DND-41 (cell line): ENCODE measurements at regions not wholly inside any gene's neighbourhood (a gene's known extent, or its start where the extent isn't known, plus 50 kb on each side); places are given as distances from the start of the nearest gene placed in this dataset.
"Not testable (repeated sequence)": the region's sequence is repeated elsewhere in the genome, so short reads cannot be mapped to it uniquely, and the experiment has no call there.

Experiments
- ATAC-seq: fragments of 200-7000 bp; cut with Tn5 transposase; 3 replicates; pipeline ENCODE4 v1.9.1; 2021; ENCODE audit warnings: low read depth; ENCODE audit not compliant: insufficient read depth
- DNase-seq: peaks from one replicate; pipeline ENCODE4 v3.0.0-alpha.2; 2020
- H2AFZ ChIP-seq: 2 replicates; pipeline ENCODE4 v1.6.0; 2012; ENCODE audit warnings: low read depth, low read length
- H3K27ac ChIP-seq: 2 replicates; pipeline ENCODE4 v1.5.1; 2012; ENCODE audit warnings: low read length, inconsistent platforms
- H3K27me3 ChIP-seq: fragments of 200-600 bp; sonication (generic); 2 replicates; pipeline ENCODE4 v1.6.0; 2012; ENCODE audit warnings: low read length, mild to moderate bottlenecking, inconsistent platforms; ENCODE audit not compliant: insufficient read depth, poor library complexity
- H3K36me3 ChIP-seq: 2 replicates; pipeline ENCODE4 v1.5.1; 2012; ENCODE audit warnings: low read length, inconsistent platforms; ENCODE audit not compliant: insufficient read depth
- H3K4me1 ChIP-seq: 2 replicates; pipeline ENCODE4 v1.5.1; 2012; ENCODE audit warnings: mild to moderate bottlenecking, low read length; ENCODE audit not compliant: insufficient read depth
- H3K4me2 ChIP-seq: 2 replicates; pipeline ENCODE4 v1.6.0; 2012; ENCODE audit warnings: mild to moderate bottlenecking, moderate library complexity, low read length, inconsistent platforms; ENCODE audit not compliant: insufficient read depth
- H3K4me3 ChIP-seq, 2 experiments: fragments of 200-600 bp in 1 of 2; shearing (Covaris generic) in 1 of 2; 2 replicates each; pipeline ENCODE4 v1.5.1; 2012 to 2016; ENCODE audit warnings: inconsistent platforms in 2 of 2, low read length in 2 of 2, mild to moderate bottlenecking in 2 of 2, low read depth in 1 of 2, moderate library complexity in 1 of 2
- H3K79me2 ChIP-seq: 2 replicates; pipeline ENCODE4 v1.6.0; 2012; ENCODE audit warnings: low read length, inconsistent platforms; ENCODE audit not compliant: insufficient read depth
- H3K9ac ChIP-seq: 2 replicates; pipeline ENCODE4 v1.6.0; 2012; ENCODE audit warnings: low read depth, mild to moderate bottlenecking, inconsistent platforms, low read length, moderate library complexity
- H3K9me3 ChIP-seq: 2 replicates; pipeline ENCODE4 v1.5.1; 2012; ENCODE audit warnings: low read length, moderate library complexity, mild to moderate bottlenecking, inconsistent platforms; ENCODE audit not compliant: insufficient read depth, severe bottlenecking
- H4K20me1 ChIP-seq: 2 replicates; pipeline ENCODE4 v1.6.0; 2012; ENCODE audit warnings: low read length; ENCODE audit not compliant: insufficient read depth
- EZH2 ChIP-seq: IDR thresholded peaks from 3 replicates; pipeline ENCODE4 v1.6.1; 2012; ENCODE audit warnings: borderline replicate concordance, low read depth, mild to moderate bottlenecking, moderate library complexity, low read length, inconsistent platforms; ENCODE audit not compliant: severe bottlenecking
- TF ChIP-seq, protein P1 (sequence below): IDR thresholded peaks from 2 replicates; pipeline ENCODE4 v1.5.1; 2012; ENCODE audit warnings: borderline replicate concordance, low read length, moderate library complexity, mild to moderate bottlenecking; ENCODE audit not compliant: poor library complexity, severe bottlenecking; ENCODE audit errors: extremely low read depth

DNA sequence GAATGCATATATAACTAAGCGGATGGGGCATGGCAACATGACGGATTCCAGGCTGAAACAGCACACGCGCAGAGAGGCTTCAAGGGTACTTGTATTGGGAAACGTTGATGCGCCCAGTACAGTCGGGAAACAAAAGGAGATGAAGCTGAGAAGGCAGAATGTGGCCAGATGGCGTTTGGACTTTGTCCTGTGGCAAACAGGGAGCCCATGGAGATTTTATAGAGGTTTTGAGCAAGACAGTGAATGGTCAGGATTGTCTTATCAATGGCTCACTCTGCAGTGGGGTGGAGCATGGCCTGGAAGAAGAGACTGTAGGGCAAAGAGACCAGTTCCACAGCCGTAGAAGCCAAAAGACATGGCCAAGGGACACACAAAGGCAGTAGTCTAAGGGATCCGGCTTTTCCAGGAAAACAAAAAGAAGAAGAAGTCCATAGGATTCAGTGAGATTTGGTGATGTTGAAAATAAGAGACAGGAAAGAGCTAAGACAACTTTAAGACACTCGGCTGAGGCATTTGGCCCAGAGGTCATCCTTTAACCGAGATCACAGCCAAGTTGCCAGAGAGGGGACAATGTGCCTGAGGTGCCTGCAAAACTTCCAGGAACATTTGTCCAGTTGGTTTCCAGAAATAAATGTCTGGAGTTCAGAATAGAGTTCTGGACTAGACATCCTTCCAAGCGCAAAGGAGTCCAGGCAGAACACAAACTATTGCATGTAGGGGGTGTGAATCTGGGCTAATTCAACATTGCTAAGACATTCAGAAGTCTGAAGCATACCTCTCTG is 123.0 kb upstream of the RREB1 start:
- DNase-seq: no peak

DNA sequence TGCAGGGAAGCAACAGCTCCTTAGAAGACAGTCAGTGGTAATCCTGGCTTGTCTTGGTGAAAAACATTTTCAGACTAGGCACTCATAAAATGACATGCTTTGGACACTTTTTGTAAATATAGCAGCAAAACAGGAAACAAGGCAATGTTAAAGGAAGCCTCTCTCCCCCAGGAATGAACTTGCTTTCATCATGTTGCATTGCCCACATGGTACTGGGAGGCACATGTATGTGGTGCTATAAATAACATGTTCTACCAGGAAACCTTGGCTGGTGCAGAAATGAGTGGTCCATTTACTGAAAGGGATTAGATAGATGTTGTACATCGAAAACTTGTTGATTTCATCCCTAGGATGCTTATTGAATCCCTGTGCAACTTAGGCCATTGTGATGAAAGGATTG is 121.4 kb upstream of the RREB1 start:
- Histone ChIP-seq H3K27ac (no peak overlapping the region), H3K9me3 (no peaks in the 10 kb centered on the region), H3K27me3 (no peaks in the 10 kb centered on the region), H3K9ac (no peak overlapping the region), H2AFZ (no peak overlapping the region), H4K20me1 (no peaks in the 10 kb centered on the region), H3K4me3 (no peak overlapping the region), H3K79me2 (no peaks in the 10 kb centered on the region), H3K4me1 (no peaks in the 10 kb centered on the region), H3K36me3 (no peaks in the 10 kb centered on the region), H3K4me2 (no peak overlapping the region)
- DNase-seq: no peak
- no peak for TF ChIP-seq EZH2
- TF ChIP-seq, protein P1, sequence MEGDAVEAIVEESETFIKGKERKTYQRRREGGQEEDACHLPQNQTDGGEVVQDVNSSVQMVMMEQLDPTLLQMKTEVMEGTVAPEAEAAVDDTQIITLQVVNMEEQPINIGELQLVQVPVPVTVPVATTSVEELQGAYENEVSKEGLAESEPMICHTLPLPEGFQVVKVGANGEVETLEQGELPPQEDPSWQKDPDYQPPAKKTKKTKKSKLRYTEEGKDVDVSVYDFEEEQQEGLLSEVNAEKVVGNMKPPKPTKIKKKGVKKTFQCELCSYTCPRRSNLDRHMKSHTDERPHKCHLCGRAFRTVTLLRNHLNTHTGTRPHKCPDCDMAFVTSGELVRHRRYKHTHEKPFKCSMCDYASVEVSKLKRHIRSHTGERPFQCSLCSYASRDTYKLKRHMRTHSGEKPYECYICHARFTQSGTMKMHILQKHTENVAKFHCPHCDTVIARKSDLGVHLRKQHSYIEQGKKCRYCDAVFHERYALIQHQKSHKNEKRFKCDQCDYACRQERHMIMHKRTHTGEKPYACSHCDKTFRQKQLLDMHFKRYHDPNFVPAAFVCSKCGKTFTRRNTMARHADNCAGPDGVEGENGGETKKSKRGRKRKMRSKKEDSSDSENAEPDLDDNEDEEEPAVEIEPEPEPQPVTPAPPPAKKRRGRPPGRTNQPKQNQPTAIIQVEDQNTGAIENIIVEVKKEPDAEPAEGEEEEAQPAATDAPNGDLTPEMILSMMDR: no peak
- no peak for ATAC-seq

More for the DNA sequence above, 123.0 kb upstream of the RREB1 start:
- Histone ChIP-seq H3K4me3 (no peak overlapping the region), H2AFZ (no peak overlapping the region), H3K4me2 (no peak overlapping the region), H3K36me3 (no peaks in the 10 kb centered on the region), H4K20me1 (no peaks in the 10 kb centered on the region), H3K27me3 (no peaks in the 10 kb centered on the region), H3K9me3 (no peaks in the 10 kb centered on the region), H3K79me2 (no peaks in the 10 kb centered on the region), H3K27ac (no peak overlapping the region), H3K4me1 (no peaks in the 10 kb centered on the region), H3K9ac (no peak overlapping the region)
- no peak for ATAC-seq
- TF ChIP-seq EZH2: no peak
- TF ChIP-seq, protein P1: no peak

DNA sequence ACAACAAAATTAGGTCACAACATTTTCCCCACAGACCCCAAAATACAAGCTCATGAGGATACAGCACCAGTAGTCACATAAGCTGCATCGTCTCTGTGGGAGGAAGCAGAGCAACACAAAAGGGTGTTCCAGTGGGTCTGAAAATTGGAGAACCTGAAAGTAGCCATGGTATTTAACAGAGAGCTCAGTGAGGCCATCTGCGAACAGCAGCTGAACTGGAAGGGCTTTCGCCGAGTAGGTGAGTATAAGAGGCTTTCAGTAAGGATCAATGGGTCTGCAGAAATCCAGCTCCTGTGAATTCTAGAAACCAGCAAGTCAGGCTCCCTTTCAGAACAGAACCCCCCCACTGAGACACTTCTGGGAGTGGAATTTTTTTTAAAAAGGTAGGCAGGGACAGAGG is 120.0 kb upstream of the RREB1 start:
- ATAC-seq (no peak), DNase-seq (no peak)
- Histone ChIP-seq H2AFZ (no peak overlapping the region), H3K27me3 (no peaks in the 10 kb centered on the region), H3K36me3 (no peaks in the 10 kb centered on the region), H3K4me3 (no peak overlapping the region), H3K4me2 (no peak overlapping the region), H4K20me1 (no peaks in the 10 kb centered on the region), H3K9me3 (no peaks in the 10 kb centered on the region), H3K27ac (no peak overlapping the region), H3K4me1 (no peaks in the 10 kb centered on the region), H3K79me2 (no peaks in the 10 kb centered on the region), H3K9ac (no peak overlapping the region)
- TF ChIP-seq, protein P1: no peak
- no peak for TF ChIP-seq EZH2

DNA sequence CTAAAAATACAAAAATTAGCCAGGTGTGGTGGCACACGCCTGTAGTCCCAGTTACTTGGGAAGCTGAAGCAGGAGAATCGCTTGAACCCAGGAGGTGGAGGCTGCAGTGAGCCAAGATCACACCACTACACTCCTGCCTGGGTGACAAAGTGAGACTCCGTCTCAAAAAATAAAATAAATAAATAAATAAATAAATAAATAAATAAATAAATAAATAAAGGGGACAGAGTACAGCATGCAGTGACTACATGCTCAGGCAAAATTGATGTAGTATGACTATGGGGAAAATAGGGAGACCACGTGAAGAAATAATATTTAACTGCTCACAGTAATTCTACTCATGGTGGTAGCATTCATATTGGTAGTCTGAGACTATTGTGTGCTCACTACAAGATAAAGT is 117.7 kb upstream of the RREB1 start:
- not testable (repeated sequence) for H2AFZ ChIP-seq, H3K36me3 ChIP-seq, H4K20me1 ChIP-seq, H3K4me1 ChIP-seq, ATAC-seq, H3K4me2 ChIP-seq, H3K9ac ChIP-seq, H3K27ac ChIP-seq, H3K27me3 ChIP-seq, H3K79me2 ChIP-seq, H3K4me3 ChIP-seq, H3K9me3 ChIP-seq, DNase-seq
